GM19372 (cell line): ENCODE measurements at regions not wholly inside any gene's neighbourhood (a gene's known extent, or its start where the extent isn't known, plus 50 kb on each side); places are given as distances from the start of the nearest gene placed in this dataset.

Experiments
- ATAC-seq: cut with Tn5 transposase; IDR thresholded peaks from one replicate; pipeline ENCODE4 v1.9.1; 2021; ENCODE audit warnings: mild to moderate bottlenecking, low read depth, moderate library complexity; ENCODE audit not compliant: unreplicated experiment

DNA sequence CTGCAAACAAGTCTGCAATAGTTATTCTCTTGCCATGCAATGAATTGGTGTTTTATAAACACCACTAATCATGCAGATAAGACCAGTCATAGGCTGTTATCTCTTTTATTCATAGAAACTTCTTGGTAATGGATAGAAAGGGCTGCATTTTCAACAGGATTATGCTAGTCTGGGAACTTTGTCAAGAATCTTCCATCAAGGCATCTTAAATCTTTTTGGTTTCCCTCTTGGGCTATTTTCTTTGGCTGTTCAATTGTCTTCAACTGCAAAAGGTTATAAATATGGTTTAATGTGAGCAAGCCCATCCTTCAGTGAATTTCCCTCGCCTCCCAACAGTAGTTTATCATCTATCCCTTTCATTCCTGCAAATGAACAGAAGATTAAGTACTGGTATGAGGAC, 59.0 kb upstream of the MINAR1 start:
- ATAC-seq = no peak

DNA sequence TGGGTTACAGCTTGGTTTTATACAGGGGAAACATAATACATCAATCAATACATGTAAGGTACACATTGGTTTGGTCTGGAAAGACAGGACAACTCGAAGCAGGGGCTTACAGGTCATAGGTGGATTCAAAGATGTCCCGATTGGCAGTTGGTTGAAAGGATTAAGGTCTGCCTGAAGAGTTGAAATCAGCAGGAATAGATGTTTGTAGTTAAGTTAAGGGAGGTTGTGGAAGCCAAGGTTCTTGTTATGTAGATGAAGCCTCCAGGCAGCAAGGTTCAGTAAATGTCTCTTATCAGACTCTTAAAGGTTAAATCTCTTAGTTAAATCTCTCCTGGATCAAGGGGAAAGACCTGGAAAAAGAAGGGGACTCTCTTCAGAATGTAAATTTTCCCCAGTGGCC, 58.4 kb upstream of the MINAR1 start:
- ATAC-seq = no peak

DNA sequence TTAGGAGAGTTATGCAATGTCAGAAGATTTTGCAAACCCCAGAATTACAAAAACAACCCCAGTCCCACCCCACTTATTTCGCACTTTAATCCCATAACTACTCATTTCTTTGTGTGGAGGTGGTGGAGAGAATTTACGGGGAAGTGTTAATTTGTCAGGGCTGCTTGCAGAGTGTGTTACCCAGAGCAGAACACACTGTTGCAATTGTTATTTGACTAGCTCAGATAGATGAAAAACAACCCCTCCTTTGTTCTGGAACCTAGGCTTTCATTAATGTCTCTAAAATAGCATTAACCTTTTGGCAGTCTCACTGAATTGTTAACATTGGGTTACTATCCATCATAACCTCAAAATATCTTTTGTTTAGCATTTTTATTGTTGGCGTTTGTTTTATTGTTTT, 55.8 kb upstream of the MINAR1 start:
- no peak for ATAC-seq

DNA sequence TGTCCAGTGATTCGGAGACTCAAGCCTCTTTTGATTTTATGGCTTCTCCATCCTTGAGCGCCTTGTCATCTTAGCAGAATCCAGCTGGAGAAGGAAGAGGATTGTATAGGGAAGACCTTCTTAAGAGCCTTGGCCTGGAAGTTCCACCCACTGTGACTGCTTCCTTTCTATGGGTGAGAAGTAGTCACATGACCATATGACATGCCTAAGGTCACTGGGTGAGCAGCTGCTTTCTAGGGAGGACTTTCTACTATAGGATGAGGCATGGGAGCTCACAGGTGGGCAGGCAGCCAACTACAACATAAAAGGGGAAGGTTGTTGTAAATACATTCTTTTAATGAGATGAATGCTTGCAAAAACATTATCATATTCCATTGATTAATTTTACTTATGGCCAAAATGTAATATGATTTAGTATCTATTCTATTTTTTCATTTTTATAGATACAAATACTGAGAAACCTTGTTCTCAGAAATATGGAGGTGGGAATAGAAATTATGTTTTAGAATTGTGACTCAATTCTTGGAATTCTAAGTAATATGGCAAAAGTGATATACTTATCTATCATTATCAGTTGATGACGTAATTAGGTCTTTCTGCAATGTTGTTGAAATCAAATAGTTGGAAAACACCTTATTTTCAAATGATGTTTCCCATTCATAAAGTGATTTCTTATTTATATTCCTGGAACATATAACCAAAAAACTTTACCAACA, 53.6 kb upstream of the MINAR1 start:
- ATAC-seq = no peak

DNA sequence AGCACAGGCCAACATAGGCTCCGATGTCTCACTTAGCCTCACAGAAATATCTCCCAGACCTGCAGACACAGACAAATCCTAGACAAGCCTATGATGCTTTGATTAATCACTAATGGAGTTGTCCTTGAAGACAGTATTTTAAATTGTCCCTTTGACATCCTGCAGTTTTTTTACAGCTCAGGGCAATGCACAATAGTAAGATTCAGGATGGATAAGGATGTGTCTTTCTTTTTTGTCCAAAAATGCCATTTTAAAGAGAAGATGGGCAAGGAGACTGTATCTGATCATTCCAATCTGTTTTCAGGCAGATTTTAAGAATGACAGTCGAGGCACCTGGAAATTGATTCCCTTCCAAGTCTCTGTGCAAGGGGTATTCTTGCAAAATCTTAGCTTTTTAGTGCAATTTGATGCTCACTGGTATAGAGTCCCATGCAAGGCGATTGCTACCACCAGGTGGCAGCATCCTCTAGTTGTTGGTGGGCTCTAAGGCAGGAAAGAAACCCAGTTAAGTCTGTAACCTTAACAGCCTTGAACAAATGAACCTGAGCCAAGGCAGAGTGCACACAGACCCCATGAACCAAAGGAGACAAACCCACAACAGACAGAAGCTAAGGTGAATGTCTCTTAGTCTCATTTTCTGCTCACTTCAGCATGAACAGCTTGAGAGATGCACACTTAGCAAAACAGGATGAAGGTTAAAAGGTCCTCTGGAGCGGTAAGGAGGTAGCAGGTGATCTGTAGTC, 51.2 kb upstream of the MINAR1 start:
- ATAC-seq = peak; percentile 83

DNA sequence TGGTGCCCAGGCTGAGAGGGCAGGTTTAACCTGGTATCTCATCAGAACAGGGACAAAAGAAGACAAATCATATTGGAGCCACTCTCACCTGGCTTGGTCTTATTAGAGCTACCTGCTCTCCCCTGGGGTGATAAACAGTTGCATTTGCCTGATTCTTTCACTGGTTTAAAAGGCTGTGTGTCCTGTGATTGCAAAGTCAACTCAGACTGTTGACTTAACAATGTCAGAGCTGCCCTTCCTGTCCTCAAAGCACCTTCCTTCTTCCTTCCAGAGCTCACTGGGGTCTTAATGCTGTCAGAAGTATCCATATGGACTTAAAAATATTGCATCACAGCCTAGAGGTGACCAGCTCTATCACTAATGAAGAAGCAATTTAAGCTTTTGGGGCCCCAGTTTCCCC, 50.5 kb upstream of the MINAR1 start:
- no peak for ATAC-seq
